ENCODE measurements at regions not wholly inside any gene's neighbourhood (a gene's known extent, or its start where the extent isn't known, plus 50 kb on each side); places are given as distances from the start of the nearest gene placed in this dataset.
A peak's percentile ranks its signal among the peaks of the same experiment; 100 is the strongest.

GRCh38 chr12:14272956-14273912 lies 92.2 kb upstream of the ATF7IP start:
- peaks cover 0 to 54% (median 25%) of the 10 kb centered on the region in 6 donors for H3K4me1 ChIP-seq
- peak overlapping the region in 1 of 8 donors; percentile 29 for H3K4me3 ChIP-seq
- 30 to 44% (median 43%) methylated on average over 8 of the region's 8 CpGs for whole genome bisulfite sequencing, 5 donors
- peak overlapping the region; percentile 51 to 93 (median 86) for H3K27ac ChIP-seq
- no peak for DNase-seq
- H3K36me3 ChIP-seq, result no peaks in the 10 kb centered on the region
- intact Hi-C loops (cut with DNase I; ENCODE audit: low total_unique reads), result no loop called here
- H3K9me3 ChIP-seq, result peaks cover 0 to 39% (median 19%) of the 10 kb centered on the region in 8 donors
- H3K27me3 ChIP-seq (replicated peaks in 1 of 7), result no peaks in the 10 kb centered on the region
- TF ChIP-seq POLR2AphosphoS5 (IDR thresholded peaks at IDR 0.05) (no peak), POLR2A (IDR thresholded peaks at IDR 0.05) (no peak), CTCF (IDR thresholded peaks at IDR 0.05 in 8 of 11, conservative IDR thresholded peaks at IDR 0.05 in 3 of 11) (no peak)

- 70 to 83% (median 74%) methylated on average over 6 of the region's 6 CpGs for WGBS, 5 donors
- TF ChIP-seq POLR2AphosphoS5 (IDR thresholded peaks at IDR 0.05) (no peak), POLR2A (IDR thresholded peaks at IDR 0.05) (no peak), CTCF (IDR thresholded peaks at IDR 0.05 in 8 of 11, conservative IDR thresholded peaks at IDR 0.05 in 3 of 11) (no peak)
- peak overlapping the region in 1 of 8 donors; percentile 29 for H3K4me3 ChIP-seq
- H3K27ac ChIP-seq, result peak overlapping the region; percentile 51 to 93 (median 86)
- H3K4me1 ChIP-seq, result peaks cover 0 to 53% (median 26%) of the 10 kb centered on the region in 6 donors
- H3K36me3 ChIP-seq, result no peaks in the 10 kb centered on the region
- no peaks in the 10 kb centered on the region for H3K27me3 ChIP-seq (replicated peaks in 1 of 7)
- intact Hi-C loops (cut with DNase I; ENCODE audit: low total_unique reads), result no loop called here
- H3K9me3 ChIP-seq, result peaks cover 0 to 39% (median 19%) of the 10 kb centered on the region in 8 donors
- DNase-seq, result no peak
Observed at GRCh38 chr12:14273913-14274311, 91.6 kb upstream of the ATF7IP start.

GRCh38 chr12:14275111-14275510 lies 90.4 kb upstream of the ATF7IP start:
- peaks cover 0 to 48% (median 26%) of the 10 kb centered on the region in 6 donors for H3K4me1 ChIP-seq
- H3K4me3 ChIP-seq, result no peak overlapping the region
- H3K27ac ChIP-seq, result peak overlapping the region in 5 of 8 donors; percentile 30 to 93 (median 88)
- 0 to 64% (median 48%) methylated on average over 1 of the region's 1 CpG for WGBS, 5 donors
- DNase-seq, result no peak
- peaks cover 0 to 44% (median 19%) of the 10 kb centered on the region in 8 donors for H3K9me3 ChIP-seq
- H3K36me3 ChIP-seq, result no peaks in the 10 kb centered on the region
- intact Hi-C loops (cut with DNase I; ENCODE audit: low total_unique reads), result no loop called here
- TF ChIP-seq CTCF (IDR thresholded peaks at IDR 0.05 in 8 of 11, conservative IDR thresholded peaks at IDR 0.05 in 3 of 11), result no peak
- TF ChIP-seq POLR2AphosphoS5 (IDR thresholded peaks at IDR 0.05), result no peak
- no peak for TF ChIP-seq POLR2A (IDR thresholded peaks at IDR 0.05)
- no peaks in the 10 kb centered on the region for H3K27me3 ChIP-seq (replicated peaks in 1 of 7)

- 25 to 65% (median 36%) methylated on average over 1 of the region's 1 CpG for WGBS, 5 donors
- H3K36me3 ChIP-seq, result no peaks in the 10 kb centered on the region
- intact Hi-C loops (cut with DNase I; ENCODE audit: low total_unique reads), result no loop called here
- H3K4me1 ChIP-seq, result peaks cover 0 to 48% (median 26%) of the 10 kb centered on the region in 6 donors
- DNase-seq, result no peak
- H3K4me3 ChIP-seq, result no peak overlapping the region
- H3K27me3 ChIP-seq (replicated peaks in 1 of 7), result no peaks in the 10 kb centered on the region
- peaks cover 0 to 44% (median 13%) of the 10 kb centered on the region in 8 donors for H3K9me3 ChIP-seq
- peak overlapping the region in 5 of 8 donors; percentile 30 to 93 (median 88) for H3K27ac ChIP-seq
- TF ChIP-seq POLR2A (IDR thresholded peaks at IDR 0.05) (no peak), CTCF (IDR thresholded peaks at IDR 0.05 in 8 of 11, conservative IDR thresholded peaks at IDR 0.05 in 3 of 11) (no peak), POLR2AphosphoS5 (IDR thresholded peaks at IDR 0.05) (peak in 1 of 3 donors; percentile 25)
Observed at GRCh38 chr12:14275886-14276285, 89.6 kb upstream of the ATF7IP start.

Data from spleen (tissue), 11 donors.